GM10266 (cell line): ENCODE measurements at regions not wholly inside any gene's neighbourhood (a gene's known extent, or its start where the extent isn't known, plus 50 kb on each side); places are given as distances from the start of the nearest gene placed in this dataset.
"Not testable (repeated sequence)": the region's sequence is repeated elsewhere in the genome, so short reads cannot be mapped to it uniquely, and the experiment has no call there.

ENCODE experiments used
- DNase-seq: peaks from one replicate; pipeline ENCODE4 v3.0.0; 2012; ENCODE audit errors: extremely low spot score
- TF ChIP-seq, protein P1 (sequence below): IDR thresholded peaks from 2 replicates; pipeline ENCODE4 v1.5.1; 2012; ENCODE audit warnings: mild to moderate bottlenecking, low read depth; ENCODE audit not compliant: control insufficient read depth, insufficient read depth; ENCODE audit errors: missing control alignments

DNA sequence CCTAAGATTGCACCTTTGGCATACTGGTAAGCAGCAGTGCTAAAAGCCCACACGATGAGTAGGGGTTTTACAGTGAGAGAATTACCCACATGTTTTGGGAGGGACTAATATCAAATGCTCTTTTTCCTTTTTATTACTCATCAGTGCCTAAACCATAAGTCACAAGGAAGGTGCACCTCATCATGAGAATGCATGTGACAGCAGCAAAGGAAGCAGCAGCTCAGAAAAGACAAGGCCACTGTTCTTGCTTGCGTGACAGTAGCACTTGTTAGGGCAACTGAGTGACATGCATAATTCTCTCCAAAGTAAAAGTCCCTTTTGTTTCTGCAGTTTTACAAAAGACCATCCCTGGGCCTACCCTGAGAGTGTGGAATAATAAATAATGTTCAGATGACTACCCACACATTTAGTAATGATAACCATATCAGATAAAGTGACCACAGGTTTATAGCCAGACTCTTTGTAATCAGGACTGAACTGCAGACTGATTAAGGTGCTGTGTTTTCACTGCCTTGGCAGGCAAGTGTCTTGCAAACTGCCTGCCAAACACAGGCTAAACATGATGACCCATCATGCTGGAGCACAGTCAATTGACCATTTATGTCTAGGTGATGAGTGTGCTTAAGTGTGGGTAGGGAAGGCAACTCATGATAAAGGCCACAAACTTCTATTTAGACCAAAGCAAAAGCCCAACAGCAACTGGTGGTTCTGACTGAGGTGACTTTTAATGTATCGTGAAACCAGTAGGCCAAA is 1751.4 kb downstream of the TP53TG3F start:
- TF ChIP-seq, protein P1, sequence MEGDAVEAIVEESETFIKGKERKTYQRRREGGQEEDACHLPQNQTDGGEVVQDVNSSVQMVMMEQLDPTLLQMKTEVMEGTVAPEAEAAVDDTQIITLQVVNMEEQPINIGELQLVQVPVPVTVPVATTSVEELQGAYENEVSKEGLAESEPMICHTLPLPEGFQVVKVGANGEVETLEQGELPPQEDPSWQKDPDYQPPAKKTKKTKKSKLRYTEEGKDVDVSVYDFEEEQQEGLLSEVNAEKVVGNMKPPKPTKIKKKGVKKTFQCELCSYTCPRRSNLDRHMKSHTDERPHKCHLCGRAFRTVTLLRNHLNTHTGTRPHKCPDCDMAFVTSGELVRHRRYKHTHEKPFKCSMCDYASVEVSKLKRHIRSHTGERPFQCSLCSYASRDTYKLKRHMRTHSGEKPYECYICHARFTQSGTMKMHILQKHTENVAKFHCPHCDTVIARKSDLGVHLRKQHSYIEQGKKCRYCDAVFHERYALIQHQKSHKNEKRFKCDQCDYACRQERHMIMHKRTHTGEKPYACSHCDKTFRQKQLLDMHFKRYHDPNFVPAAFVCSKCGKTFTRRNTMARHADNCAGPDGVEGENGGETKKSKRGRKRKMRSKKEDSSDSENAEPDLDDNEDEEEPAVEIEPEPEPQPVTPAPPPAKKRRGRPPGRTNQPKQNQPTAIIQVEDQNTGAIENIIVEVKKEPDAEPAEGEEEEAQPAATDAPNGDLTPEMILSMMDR, result no peak
- no peak for DNase-seq

DNA sequence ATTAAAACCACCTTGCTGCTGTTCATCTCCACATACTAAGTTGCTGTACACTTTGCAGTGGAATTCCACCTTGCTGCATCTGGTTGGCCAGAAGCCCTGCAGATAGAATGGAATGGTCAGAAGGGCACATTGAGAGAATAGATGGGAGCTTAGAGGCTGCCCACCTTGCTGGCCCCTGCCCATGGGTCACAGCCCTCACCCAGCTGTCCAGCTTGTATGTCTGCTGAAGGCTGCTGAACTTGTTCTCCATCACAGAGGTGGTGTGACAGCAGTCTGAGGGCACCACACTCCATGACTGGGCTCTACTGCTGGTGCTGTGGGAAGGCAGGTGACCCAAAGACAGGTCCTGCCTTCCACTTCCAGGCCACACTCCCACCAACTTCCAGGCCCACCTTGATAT is 1755.4 kb downstream of the TP53TG3F start:
- DNase-seq, result no peak
- TF ChIP-seq, protein P1, result no peak

DNA sequence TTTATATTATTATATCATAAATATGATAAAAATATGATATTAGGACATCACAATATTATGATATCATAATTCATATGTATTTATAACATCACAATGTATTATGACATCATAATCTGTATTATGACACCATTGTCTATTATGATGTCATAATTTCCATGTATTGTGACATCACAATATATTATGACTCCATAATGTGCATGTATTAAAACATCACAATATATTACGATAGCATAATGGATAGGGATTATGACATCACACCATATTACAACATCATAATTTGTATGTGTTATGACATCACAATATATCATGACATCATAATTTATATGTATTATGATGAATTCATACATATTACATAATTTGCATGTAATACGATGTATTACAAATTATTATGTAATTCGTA is 1755.9 kb downstream of the TP53TG3F start:
- TF ChIP-seq, protein P1, result no peak
- no peak for DNase-seq

DNA sequence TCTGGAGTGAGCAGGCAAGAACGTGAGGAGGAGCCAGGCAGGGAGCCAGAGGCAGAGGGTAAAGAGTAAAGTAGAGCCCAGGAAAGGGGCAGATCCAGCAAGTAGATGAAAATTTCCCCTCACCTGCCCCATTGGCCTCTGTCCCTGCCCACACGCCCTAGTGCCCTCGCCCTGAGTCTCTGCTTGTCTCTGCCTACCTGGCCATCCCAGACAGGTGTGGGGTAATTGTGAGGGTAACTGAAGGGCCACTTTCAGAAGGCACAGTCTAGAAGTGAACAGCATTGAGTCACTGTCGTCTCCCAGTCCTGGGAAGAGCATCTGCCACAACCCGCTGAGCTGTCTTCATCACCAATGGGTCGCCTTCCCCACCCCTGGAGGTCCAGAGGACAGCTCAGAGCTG is 1756.8 kb downstream of the TP53TG3F start:
- not testable (repeated sequence) for DNase-seq

DNA sequence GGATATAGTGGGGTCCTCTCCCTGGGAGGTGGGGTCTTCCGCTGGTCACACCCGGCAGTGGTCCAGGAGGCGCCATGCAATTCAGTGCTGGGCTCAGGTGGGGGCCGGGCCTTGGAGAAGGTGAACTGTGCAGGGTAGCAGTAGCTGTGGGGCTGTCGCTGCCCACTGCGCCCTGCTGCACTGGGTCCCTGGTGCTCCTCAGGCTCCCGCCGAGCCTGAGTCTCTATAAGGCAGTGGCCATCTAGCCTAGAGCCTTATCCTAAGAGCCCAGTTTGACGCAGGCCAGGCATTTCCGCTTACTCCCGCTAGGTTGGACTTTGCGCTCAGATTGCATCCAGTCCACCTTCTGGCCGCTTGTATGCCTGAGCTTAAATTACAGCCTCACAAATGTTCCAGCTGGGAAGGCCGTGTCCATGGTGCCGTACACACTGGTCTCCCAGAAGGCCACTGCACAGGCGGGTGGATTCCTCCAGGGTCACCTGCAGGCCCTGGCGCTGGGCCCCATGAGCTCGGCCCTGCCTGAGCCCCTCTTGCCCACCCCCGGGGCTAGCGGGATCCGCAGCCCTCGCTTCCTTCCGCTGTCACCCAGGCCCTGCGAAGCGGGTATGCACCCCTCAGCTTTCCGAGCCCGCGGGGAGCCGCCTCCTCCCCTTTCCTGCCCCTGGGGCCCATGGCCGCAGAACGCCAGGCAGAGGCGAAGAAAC is 1762.2 kb downstream of the TP53TG3F start:
- TF ChIP-seq, protein P1, result no peak
- no peak for DNase-seq

DNA sequence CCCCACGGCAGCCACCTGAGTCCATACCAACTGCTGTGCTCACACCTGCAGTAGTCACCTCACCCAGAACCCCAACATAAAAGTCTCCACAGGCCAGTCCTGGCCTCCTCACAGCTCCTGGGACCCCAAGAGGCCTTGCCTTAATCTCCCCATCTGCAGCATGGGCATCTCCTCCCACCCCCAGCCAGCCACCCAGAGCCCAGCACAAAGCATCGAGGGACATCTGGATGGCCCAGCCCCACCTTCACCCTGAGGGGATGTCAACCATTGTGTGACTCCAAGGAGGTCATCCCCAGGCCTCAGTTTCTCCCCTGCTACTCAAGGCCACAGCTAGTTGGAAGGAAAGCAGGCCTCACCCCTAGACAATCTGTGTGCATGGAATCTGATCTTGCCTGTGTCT is 1775.3 kb downstream of the TP53TG3F start:
- DNase-seq, result no peak
- TF ChIP-seq, protein P1, result no peak

DNA sequence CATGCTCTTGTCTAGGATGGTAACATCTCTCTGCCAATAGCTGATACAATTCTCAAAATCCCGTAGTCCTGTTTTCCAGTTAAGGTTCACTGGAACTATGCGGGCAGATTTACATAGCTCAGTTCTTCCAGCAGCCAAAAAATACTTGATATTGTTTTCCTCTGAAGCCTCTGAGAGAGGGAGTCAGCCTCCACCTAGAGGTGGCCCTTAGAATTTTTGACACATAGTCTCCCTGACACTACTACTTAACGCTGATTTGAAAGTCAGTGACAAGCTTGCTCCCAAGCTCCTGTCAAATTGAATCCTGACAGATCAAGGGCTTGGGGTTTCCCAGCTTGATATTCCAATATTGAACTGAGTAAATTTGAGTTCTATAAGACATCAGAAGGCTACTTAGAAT is 1780.1 kb downstream of the TP53TG3F start:
- DNase-seq, result no peak
- TF ChIP-seq, protein P1, result no peak
